DMS53 treated with DMSO at 0.1 percent for 48 hours (cell line): ENCODE measurements at regions not wholly inside any gene's neighbourhood (a gene's known extent, or its start where the extent isn't known, plus 50 kb on each side); places are given as distances from the start of the nearest gene placed in this dataset.

Source experiments
- DNase-seq: peaks from one replicate; lab custom pipeline; 2025; ENCODE audit not compliant: unreplicated experiment; lab: John Stamatoyannopoulos, UW

DNA sequence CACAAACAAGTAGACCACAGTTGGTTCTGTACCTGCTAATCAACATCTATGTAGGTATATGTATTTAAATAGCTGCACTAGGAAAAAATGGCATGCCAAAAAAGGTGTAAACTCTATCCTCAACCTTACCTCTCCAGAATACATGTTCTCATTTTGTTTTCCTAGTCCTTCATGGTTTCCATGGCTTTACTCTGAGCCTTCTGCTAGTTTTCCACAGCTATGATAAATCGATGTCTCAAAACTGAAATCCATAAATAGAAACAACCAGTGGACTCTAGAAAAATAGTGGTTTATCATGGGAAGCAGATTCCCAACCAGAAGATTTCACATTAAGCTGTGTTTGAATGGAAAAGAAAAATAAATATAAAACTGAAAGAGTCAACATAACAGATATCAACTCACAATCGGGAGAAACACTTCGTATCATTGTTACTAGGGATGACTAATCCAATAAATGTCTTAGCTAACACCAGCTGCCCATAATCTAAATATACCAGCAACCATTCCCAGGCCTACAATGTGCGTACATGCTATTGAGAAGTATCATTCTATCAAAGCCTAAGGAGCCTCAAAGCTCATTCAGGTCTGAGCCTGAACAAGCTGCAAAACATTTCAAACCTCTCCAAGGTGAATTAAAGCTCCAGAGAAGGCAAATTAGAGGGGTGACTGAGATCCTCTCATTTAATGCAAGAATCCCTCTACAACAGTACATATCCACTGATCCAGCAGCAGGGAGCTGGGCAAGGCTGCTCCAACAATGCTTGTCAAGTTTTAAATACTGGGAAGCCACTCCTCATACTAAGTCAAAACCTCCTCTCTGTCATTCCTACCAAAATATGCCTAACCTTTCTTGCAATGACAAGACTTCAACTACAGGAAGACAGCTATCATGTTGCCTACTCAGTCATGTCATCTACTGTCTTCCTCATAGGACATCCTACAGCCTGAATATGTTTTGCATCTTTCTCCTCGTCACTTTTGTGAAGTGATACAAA lies 90.2 kb downstream of the KCTD12 start:
- no peak for DNase-seq

- no peak for DNase-seq
Observed at GRCh38 chr13:76792731-76793347, 93.4 kb downstream of the KCTD12 start.

DNA sequence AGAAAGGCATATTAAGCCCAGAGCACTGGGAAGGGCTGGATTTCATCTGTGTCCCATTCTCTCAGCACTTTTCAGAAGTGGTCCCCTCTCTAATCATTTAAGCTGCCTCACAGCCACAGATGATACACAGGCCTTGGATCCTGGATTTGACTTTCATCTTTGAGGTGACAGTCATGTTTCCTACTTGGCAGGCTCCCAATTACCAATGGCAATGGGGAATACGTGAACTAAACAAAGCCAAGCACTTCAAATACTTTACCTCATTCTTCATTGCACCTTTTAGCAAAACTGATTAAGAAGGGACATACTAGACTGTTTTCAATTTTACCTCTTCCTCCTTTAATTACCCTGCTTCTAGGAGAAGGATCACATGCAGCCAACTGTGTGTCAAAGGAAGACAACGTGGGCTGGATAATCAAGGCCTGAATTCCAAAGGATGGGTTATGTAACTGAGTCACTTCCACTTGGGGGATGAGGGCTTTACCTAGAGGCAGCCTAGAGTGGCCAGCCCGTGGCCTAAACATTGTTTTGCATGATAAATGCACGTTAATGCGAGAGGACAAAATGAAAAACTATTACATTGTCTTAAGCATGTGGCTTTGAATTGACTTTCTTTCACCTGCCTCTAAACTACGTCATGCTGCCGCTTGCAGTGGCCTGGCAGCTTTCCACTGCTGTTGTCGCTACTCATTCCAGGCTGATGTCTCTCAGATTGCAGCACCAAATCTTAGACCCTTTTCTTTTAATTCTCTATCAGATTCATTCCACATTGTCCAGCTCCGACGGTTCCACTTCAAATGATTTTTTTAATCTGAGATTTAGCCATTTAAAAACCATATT lies 95.0 kb downstream of the KCTD12 start:
- no peak for DNase-seq

DNA sequence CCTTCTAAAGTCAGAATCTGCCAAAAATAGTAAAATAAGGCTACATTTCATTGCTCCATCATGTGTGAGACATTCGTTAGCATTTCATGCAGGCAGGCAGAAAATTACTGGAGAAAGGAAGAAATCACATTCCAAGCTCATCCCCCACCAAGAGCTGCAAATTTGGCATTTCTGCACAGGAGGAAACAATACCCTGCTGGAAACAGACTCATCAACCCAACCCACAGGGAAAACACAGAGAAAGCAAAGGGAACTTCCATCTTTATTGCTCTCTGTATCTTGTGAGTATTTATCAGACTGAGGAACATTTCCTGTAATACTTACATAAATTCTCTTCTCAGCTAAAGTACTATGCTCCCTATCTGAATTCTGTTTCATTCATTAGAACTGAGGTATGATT lies 95.7 kb downstream of the KCTD12 start:
- DNase-seq, result no peak

DNA sequence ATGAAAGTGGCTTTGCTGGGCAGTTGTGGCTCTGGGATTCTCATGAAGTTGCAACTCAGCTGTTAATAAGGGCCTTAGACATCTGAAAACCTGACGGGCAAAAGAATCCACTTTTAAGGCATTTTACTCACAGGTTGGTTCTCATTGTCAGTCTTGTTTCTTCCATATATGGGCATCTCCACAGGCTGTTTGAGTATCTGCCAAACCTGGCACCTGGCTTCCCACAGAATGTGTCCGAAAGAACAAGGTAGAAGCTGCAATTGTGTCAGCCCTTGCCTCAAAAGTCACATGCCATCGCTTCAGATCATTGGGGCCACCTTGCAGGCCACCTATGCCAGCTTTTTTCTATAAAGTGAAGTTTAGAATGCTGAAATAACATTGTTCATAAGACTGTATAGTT lies 102.4 kb downstream of the KCTD12 start:
- DNase-seq, result peak; percentile 63

GRCh38 chr13:76778853-76779252 lies 107.4 kb downstream of the KCTD12 start:
- DNase-seq, result no peak

- no peak for DNase-seq
Observed at GRCh38 chr13:76777096-76777495, 109.1 kb downstream of the KCTD12 start.

- no peak for DNase-seq
Observed at GRCh38 chr13:76775088-76775740, 111.0 kb downstream of the KCTD12 start.

GRCh38 chr13:76773448-76774094 lies 112.6 kb downstream of the KCTD12 start:
- no peak for DNase-seq

GRCh38 chr13:76772241-76772640 lies 114.0 kb downstream of the KCTD12 start:
- no peak for DNase-seq

DNA sequence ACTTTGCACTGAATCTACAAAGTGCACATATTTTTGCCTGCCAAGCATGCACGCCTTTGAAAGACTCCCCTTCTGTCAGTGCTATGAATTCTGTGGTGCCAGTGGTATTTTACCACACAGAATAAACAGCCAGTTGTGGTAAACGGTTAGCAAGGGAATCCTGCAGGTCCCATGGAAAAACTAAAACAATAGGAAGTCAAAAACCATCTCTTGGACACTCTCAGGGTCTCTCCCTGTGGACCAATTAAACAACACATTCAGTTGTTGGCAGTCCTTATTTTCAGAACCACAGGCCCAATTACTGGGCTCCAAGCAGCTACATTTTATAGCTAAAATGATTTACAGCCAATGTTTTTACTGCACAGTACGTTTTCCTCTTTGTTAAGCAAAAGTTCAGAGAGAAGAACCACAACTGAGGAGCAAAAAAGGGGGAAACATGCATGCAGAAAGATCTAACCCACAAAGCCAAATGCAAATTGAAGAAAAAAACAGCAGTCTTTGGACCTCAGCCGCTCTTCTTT lies 116.9 kb downstream of the KCTD12 start:
- DNase-seq, result no peak

GRCh38 chr13:76768384-76768783 lies 117.8 kb downstream of the KCTD12 start:
- DNase-seq, result no peak

DNA sequence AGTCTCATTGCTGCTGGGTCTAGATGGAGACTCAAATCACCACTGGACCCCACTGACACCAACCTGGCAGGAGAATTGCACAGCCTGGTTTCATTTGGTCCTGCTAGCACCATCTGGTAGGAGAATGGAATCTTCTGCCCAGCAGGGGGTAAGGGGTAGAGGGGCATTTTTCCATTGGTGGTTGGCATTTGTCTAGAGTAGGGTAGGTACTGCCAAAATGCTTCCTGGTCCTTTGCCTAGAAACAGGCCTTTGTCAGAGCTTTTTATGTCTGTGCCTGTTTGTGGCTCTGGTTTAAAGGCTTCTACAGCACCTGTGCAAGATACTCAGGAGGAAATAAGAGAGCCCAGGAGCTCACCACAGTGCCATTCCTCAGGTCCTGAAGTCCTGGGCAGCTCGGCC lies 121.3 kb downstream of the KCTD12 start:
- DNase-seq, result no peak

- no peak for DNase-seq
Observed at GRCh38 chr13:76764429-76764828, 121.8 kb downstream of the KCTD12 start.

DNA sequence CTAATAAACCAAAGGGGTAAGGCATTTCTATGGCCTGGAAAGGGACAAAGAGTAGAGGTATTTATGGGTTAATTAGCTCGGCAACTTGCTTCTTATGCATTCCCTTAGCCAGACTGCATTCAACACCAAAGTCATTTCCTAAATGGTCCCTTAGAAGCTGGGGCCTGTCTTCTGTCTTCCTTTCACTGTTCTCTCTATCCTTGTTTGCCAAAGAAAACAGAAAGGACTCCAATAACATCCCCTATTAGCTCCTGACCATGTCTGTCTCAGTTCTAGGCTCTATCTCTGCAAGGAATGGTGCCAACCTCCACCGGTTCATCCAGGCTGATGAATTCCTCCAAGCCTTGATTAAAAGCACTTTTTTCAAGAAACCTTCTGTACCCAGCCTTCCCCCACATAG lies 123.5 kb downstream of the KCTD12 start:
- DNase-seq, result no peak

DNA sequence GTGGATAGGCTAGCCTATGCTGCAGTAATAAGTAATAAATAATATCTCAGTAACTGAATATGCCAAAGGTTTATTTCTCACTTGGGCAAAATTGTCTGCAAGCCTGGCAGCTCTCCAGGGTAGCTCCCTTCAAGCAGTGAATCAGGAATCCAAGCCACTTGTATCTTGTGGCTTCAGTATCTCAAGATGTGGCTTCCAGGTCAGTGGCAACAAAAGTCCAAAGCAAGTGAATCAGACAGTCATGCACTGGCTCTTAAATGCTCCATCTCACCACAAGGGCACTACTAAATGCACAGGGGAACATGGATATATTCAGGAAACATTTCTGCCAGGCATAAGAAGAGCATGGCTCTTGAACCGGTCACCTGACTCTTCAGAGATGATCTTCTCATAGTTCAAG lies 126.3 kb downstream of the KCTD12 start:
- no peak for DNase-seq

DNA sequence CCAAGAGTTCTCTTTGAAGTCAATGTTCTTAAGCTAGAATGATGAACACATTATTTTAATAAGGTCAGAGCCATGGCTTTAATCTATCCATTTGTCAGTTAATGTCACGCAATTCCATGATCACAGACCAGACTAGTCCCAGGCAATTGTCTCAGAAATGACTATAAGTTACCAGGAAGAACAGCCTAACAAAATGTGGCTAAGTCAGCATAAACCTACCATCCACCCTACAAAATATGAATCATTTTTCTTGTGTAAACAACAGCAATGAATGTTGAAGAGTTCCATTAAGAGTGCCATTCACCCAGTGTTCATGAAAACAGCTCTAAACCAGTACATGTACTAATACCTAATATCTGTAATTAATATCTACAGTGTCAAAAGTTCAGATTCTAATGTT lies 127.5 kb downstream of the KCTD12 start:
- peak; percentile 6 for DNase-seq

- DNase-seq, result no peak
Observed at GRCh38 chr13:76758257-76758656, 127.9 kb downstream of the KCTD12 start.

DNA sequence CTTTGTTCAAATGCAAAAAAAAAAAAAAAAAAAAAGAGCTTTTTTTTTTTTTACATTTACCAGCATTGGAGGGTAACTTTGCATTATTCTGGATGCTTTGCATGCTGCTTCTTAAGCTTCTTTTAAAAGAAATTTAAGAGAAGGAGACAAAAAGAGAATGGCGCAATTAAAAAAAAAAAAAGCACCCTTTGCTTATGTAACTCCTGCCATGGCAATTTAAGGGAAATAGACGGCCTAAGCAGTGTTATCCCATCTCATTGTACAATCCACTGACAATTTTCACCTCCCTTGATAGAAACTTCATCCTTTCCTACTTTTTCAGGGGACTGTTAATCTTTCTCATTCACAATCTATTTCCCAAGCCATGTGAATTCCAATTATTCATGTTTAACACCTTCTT lies 129.8 kb downstream of the KCTD12 start:
- no peak for DNase-seq

DNA sequence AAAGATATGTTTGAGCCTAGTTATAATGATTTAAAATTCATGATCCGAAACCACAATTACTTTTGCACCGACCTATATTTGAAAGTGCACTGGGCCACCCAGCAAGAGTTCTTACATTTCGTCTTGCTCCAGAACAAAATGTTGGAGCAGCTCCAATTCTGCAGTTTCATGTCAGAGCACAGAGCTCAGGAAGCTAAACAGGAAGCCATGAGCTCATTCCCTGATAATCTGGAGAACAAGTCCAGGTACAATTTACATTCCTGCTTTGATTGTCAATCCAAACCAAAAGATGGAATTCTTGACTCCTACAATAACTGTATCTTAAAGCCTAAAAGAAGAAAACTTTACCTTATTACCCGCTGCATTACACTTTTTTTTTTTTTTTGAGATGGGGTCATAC lies 131.8 kb downstream of the KCTD12 start:
- no peak for DNase-seq
